GM12864 (cell line): ENCODE measurements at regions not wholly inside any gene's neighbourhood (a gene's known extent, or its start where the extent isn't known, plus 50 kb on each side); places are given as distances from the start of the nearest gene placed in this dataset.

Experiments used
- DNase-seq: peaks from one replicate; pipeline ENCODE4 v3.0.0-alpha.2; 2011; ENCODE audit warnings: low read depth
- H3K4me3 ChIP-seq: 2 replicates; pipeline ENCODE4 v1.5.1; 2011; ENCODE audit warnings: mild to moderate bottlenecking, low read depth, low read length, control low read depth
- CTCF ChIP-seq: IDR thresholded peaks from 2 replicates; pipeline ENCODE4 v1.5.1; 2011; ENCODE audit warnings: low read depth, mild to moderate bottlenecking, moderate library complexity, low read length, control low read depth, inconsistent platforms; ENCODE audit errors: missing control alignments

DNA sequence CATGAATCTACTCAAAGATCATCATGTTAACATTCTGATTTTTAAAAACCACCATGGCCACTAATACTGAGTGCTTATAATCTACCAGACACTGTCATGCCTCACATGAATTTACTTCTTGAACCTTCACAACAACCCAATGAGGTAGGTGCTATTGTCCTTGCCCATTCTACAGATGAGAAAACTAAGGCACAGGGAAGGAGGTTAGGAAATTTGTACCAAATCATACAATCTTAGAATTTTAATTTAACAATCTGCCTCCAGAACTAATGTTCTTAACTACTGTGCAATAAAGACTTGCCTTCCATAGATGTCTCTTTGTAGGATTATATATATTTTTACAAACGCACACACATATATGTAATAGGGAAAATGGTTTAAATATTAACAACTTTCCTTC is 269.5 kb downstream of the ALDH8A1 start:
- TF ChIP-seq CTCF = no peak
- DNase-seq = no peak
- H3K4me3 ChIP-seq = no peak overlapping the region

GRCh38 chr6:134680021-134680420 is 269.9 kb downstream of the ALDH8A1 start:
- DNase-seq = no peak
- TF ChIP-seq CTCF = no peak
- H3K4me3 ChIP-seq = no peak overlapping the region

DNA sequence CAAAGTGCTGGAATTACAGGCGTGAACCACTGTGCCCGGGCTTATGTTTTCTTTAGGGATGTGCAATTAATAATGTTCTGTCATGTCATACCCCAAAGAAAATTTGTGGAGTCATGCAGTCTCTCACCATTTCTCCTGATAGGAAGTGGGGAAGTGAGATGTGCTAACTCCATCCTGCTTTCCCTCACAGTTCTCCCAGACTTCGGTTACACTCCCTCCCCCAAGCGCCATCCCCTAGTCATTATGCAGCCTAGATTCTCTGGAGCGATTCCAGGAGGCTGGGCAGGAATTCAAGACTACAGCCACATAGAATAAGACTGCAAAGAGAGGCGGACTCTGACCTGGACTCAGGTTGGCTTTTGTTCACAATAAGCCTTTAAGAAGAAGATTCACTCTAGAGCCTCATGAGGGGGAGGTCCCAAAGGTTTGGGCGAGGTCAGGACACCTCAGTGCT is 271.4 kb downstream of the ALDH8A1 start:
- no peak for DNase-seq

GRCh38 chr6:134676307-134677281 is 273.3 kb downstream of the ALDH8A1 start:
- TF ChIP-seq CTCF = no peak
- no peak for DNase-seq
- no peak overlapping the region for H3K4me3 ChIP-seq

More for the DNA sequence above, 271.4 kb downstream of the ALDH8A1 start:
- no peak for TF ChIP-seq CTCF
- no peak overlapping the region for H3K4me3 ChIP-seq

DNA sequence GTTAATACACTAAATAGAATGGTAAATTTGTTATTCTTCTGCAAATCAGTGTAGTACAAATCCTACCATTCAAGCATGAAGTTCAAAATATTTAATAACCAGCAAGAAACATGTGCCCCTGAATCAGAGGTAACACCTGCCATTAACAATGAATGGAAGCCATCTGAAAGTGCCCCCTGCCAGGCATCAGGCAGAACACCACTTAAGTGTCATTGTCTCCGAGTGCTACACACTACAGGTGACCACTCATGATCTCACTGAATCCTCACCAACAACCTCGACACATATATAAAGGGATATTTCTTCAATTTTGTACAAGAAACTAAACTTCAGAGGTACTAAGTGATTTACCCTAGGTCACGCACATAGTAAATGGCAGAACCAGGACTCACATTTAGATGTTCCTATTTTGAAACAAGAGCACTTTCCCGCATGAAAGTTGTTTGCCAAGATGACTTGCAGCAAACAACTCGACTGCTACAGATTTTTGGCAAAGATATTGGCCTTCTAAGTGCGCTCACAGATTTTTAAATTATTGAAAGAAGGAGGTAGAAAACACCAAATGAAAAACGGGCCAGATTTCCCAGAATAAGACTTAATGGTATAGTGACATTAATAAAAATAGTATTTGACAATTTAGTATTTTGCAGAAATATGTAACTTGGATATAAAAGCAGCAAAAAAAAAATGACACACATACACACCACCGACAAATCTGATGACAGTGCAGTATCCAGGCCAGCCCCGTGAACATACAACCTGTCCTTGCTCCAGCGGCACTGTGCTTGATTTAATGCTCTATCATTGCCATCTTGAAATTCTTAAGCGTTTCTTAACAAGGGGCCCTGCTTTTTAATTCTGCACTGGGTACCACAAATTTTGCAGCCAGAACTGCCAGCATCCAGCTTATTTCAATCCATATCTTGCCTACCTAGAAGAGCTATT is 274.5 kb downstream of the ALDH8A1 start:
- TF ChIP-seq CTCF = no peak
- no peak overlapping the region for H3K4me3 ChIP-seq
- no peak for DNase-seq

GRCh38 chr6:134674562-134674961 is 275.3 kb downstream of the ALDH8A1 start:
- DNase-seq = no peak
- no peak overlapping the region for H3K4me3 ChIP-seq
- TF ChIP-seq CTCF = no peak
